ENCODE measurements at regions not wholly inside any gene's neighbourhood (a gene's known extent, or its start where the extent isn't known, plus 50 kb on each side); places are given as distances from the start of the nearest gene placed in this dataset.

- TF ChIP-seq HOXB13 (CRISPR knock-in tag; IDR thresholded peaks at IDR 0.05; ENCODE audit: low read depth), result no peak
- TF ChIP-seq CTCF (IDR thresholded peaks at IDR 0.05), result no peak
- TF ChIP-seq FOSL2 (IDR thresholded peaks at IDR 0.05), result no peak
- no peak for TF ChIP-seq FOSL2 (CRISPR knock-in tag; IDR thresholded peaks at IDR 0.05)
Measured at GRCh38 chr1:56236688-56237087, 342.7 kb downstream of the PLPP3 start.
